CD14-positive monocyte (primary cell): ENCODE measurements at regions not wholly inside any gene's neighbourhood (a gene's known extent, or its start where the extent isn't known, plus 50 kb on each side); places are given as distances from the start of the nearest gene placed in this dataset.

Experiments
- DNase-seq, 3 donors: peaks; one replicate each; pipeline ENCODE4 v3.0.0-alpha.2; 2011 to 2022
- H2AFZ ChIP-seq: 2 replicates; pipeline ENCODE4 v1.6.0; 2012; ENCODE audit warnings: mild to moderate bottlenecking, low read depth, low read length, inconsistent platforms; ENCODE audit not compliant: insufficient read depth, poor library complexity, severe bottlenecking
- H3K27ac ChIP-seq, 2 donors: 1 replicate in 1 of 2; 2 replicates in 1 of 2; pipeline ENCODE4 v1.5.1; 2012 to 2013; ENCODE audit warnings: low read length in 2 of 2, control low read depth in 1 of 2, inconsistent platforms in 1 of 2, low read depth in 1 of 2, mild to moderate bottlenecking in 1 of 2
- H3K27me3 ChIP-seq, 2 donors: one replicate each; pipeline versions ENCODE4 v1.6.0 to v1.6.1; 2011 to 2013; ENCODE audit warnings: low read length in 2 of 2; ENCODE audit not compliant: control insufficient read depth in 2 of 2, insufficient read depth in 2 of 2
- H3K36me3 ChIP-seq, 2 donors: replicated peaks in 1 of 2; 1 replicate in 1 of 2; 2 replicates in 1 of 2; pipeline versions ENCODE4 v1.5.1 to v1.6.1; 2012 to 2013; ENCODE audit warnings: low read length in 2 of 2, control low read depth in 1 of 2, inconsistent platforms in 1 of 2, mild to moderate bottlenecking in 1 of 2; ENCODE audit not compliant: insufficient read depth in 2 of 2, control insufficient read depth in 1 of 2
- H3K4me1 ChIP-seq, 2 donors: 1 replicate in 1 of 2; 2 replicates in 1 of 2; pipeline versions ENCODE4 v1.5.1 to v1.6.1; 2012 to 2013; ENCODE audit warnings: low read length in 2 of 2, control low read depth in 1 of 2, inconsistent platforms in 1 of 2, mild to moderate bottlenecking in 1 of 2, moderate library complexity in 1 of 2; ENCODE audit not compliant: insufficient read depth in 2 of 2, control insufficient read depth in 1 of 2
- H3K4me2 ChIP-seq: replicated peaks from 2 replicates; pipeline ENCODE3; 2012; ENCODE audit warnings: low read length, moderate library complexity, mild to moderate bottlenecking; ENCODE audit not compliant: poor library complexity, severe bottlenecking; ENCODE audit errors: extremely low read depth
- H3K4me3 ChIP-seq, 3 experiments: fragments of 200-600 bp in 1 of 3; sonication (generic) in 1 of 3; replicated peaks in 1 of 3; 1 replicate in 2 of 3; 2 replicates in 1 of 3; pipeline ENCODE4 v1.5.1; 2011 to 2013; ENCODE audit warnings: low read length in 3 of 3, mild to moderate bottlenecking in 3 of 3, control low read depth in 2 of 3, low read depth in 2 of 3, inconsistent platforms in 1 of 3, moderate library complexity in 1 of 3
- H3K79me2 ChIP-seq: 2 replicates; pipeline ENCODE4 v1.6.0; 2012; ENCODE audit warnings: mild to moderate bottlenecking, control low read depth, inconsistent platforms, low read length, moderate library complexity; ENCODE audit not compliant: insufficient read depth
- H3K9ac ChIP-seq: 2 replicates; pipeline ENCODE4 v1.6.0; 2017; ENCODE audit warnings: low read length, mild to moderate bottlenecking; ENCODE audit not compliant: insufficient read depth, poor library complexity, severe bottlenecking
- H3K9me3 ChIP-seq, 2 donors: replicated peaks in 1 of 2; 1 replicate in 1 of 2; 2 replicates in 1 of 2; pipeline versions ENCODE4 v1.5.1 to v1.6.1; 2012 to 2013; ENCODE audit warnings: low read length in 2 of 2, control low read depth in 1 of 2; ENCODE audit not compliant: control insufficient read depth in 1 of 2, insufficient read depth in 1 of 2
- H4K20me1 ChIP-seq: 2 replicates; pipeline ENCODE4 v1.6.0; 2012; ENCODE audit warnings: mild to moderate bottlenecking, low read length, control low read depth, moderate library complexity; ENCODE audit not compliant: insufficient read depth
- H3K27ac Mint-ChIP-seq, 7 donors: one replicate each; pipeline ENCODE4 v1.8.0; 2020; ENCODE audit warnings: mild to moderate bottlenecking in 7 of 7, mixed read lengths in 7 of 7, moderate library complexity in 6 of 7, inconsistent platforms in 2 of 7
- H3K27me3 Mint-ChIP-seq, 3 donors: one replicate each; pipeline ENCODE4 v1.8.0; 2021 to 2022; ENCODE audit warnings: low read depth in 3 of 3, mild to moderate bottlenecking in 3 of 3, mixed read lengths in 3 of 3, moderate library complexity in 3 of 3, inconsistent platforms in 1 of 3
- H3K36me3 Mint-ChIP-seq, 2 donors: one replicate each; pipeline ENCODE4 v1.8.0; 2020; ENCODE audit warnings: mixed read lengths in 2 of 2, inconsistent platforms in 1 of 2, mild to moderate bottlenecking in 1 of 2
- H3K4me1 Mint-ChIP-seq: one replicate; pipeline ENCODE4 v1.8.0; 2020; ENCODE audit warnings: mild to moderate bottlenecking, mixed read lengths
- H3K4me3 Mint-ChIP-seq, 2 donors: one replicate each; pipeline ENCODE4 v1.8.0; 2020; ENCODE audit warnings: mild to moderate bottlenecking in 2 of 2, mixed read lengths in 2 of 2, moderate library complexity in 1 of 2
- H3K9me3 Mint-ChIP-seq, 7 donors: one replicate each; pipeline ENCODE4 v1.8.0; 2020 to 2022; ENCODE audit warnings: mixed read lengths in 7 of 7, mild to moderate bottlenecking in 6 of 7, moderate library complexity in 6 of 7, inconsistent platforms in 2 of 7
- CTCF ChIP-seq: fragments of 200-600 bp; IDR thresholded peaks from one replicate; pipeline ENCODE4 v1.8.0; 2022; ENCODE audit warnings: antibody characterized with exemption, mild to moderate bottlenecking
- WGBS: methylation state at CpG from one replicate; pipeline ENCODE4 v1.1.5; 2013; ENCODE audit warnings: missing lambda C conversion rate; ENCODE audit not compliant: insufficient coverage; 5-methylcytosine and 5-hydroxymethylcytosine counted together
- intact Hi-C, 2 donors: fragments of 100-400 bp; cut with micrococcal nuclease; formaldehyde crosslinking; loops; one replicate each; pipeline versions ENCODE4 v1.15.0 to v1.15.1; 2023

- Histone ChIP-seq H3K79me2 (no peaks in the 10 kb centered on the region), H3K9ac (no peak overlapping the region), H3K27ac (no peak overlapping the region), H3K4me1 (no peaks in the 10 kb centered on the region), H4K20me1 (no peaks in the 10 kb centered on the region), H3K27me3 (no peaks in the 10 kb centered on the region), H2AFZ (no peak overlapping the region), H3K4me3 (no peak overlapping the region), H3K9me3 (peaks cover 0 to 4% of the 10 kb centered on the region in 2 donors), H3K36me3 (no peaks in the 10 kb centered on the region), H3K4me2 (no peak overlapping the region)
- Mint-ChIP-seq H3K4me1 (no peaks in the 10 kb centered on the region), H3K27ac (no peak overlapping the region), H3K9me3 (peaks cover 0 to 11% (median 4%) of the 10 kb centered on the region in 7 donors), H3K27me3 (peaks cover 9 to 16% (median 10%) of the 10 kb centered on the region in 3 donors), H3K4me3 (no peak overlapping the region), H3K36me3 (no peaks in the 10 kb centered on the region)
- 100% methylated on average over 1 of the region's 8 CpGs for WGBS
- intact Hi-C loops, result no loop called here
- no peak for TF ChIP-seq CTCF
- no peak for DNase-seq
Observed at GRCh38 chr22:45065726-45066125, 55.9 kb upstream of the PHF21B start.

GRCh38 chr22:45067731-45068130 lies 57.9 kb upstream of the PHF21B start:
- Histone ChIP-seq H3K4me2 (no peak overlapping the region), H3K79me2 (no peaks in the 10 kb centered on the region), H3K4me1 (no peaks in the 10 kb centered on the region), H2AFZ (no peak overlapping the region), H3K9me3 (peaks cover 0 to 4% of the 10 kb centered on the region in 2 donors), H3K27ac (no peak overlapping the region), H4K20me1 (no peaks in the 10 kb centered on the region), H3K4me3 (no peak overlapping the region), H3K27me3 (peaks cover 4 to 11% of the 10 kb centered on the region in 2 donors), H3K9ac (no peak overlapping the region), H3K36me3 (no peaks in the 10 kb centered on the region)
- no peak for TF ChIP-seq CTCF
- Mint-ChIP-seq H3K4me3 (no peak overlapping the region), H3K36me3 (no peaks in the 10 kb centered on the region), H3K27ac (no peak overlapping the region), H3K4me1 (peaks cover 3% of the 10 kb centered on the region), H3K9me3 (peaks cover 0 to 9% (median 4%) of the 10 kb centered on the region in 7 donors), H3K27me3 (peaks cover 16 to 28% (median 23%) of the 10 kb centered on the region in 3 donors)
- DNase-seq, result no peak
- no CpG with 5 or more reads among the region's 1 CpG for WGBS
- intact Hi-C loops, result no loop called here
